GM19025 (cell line): ENCODE measurements at regions not wholly inside any gene's neighbourhood (a gene's known extent, or its start where the extent isn't known, plus 50 kb on each side); places are given as distances from the start of the nearest gene placed in this dataset.

Experiments used
- ATAC-seq: cut with Tn5 transposase; IDR thresholded peaks from one replicate; pipeline ENCODE4 v1.9.1; 2021; ENCODE audit warnings: mild to moderate bottlenecking, low read depth, moderate library complexity; ENCODE audit not compliant: unreplicated experiment

DNA sequence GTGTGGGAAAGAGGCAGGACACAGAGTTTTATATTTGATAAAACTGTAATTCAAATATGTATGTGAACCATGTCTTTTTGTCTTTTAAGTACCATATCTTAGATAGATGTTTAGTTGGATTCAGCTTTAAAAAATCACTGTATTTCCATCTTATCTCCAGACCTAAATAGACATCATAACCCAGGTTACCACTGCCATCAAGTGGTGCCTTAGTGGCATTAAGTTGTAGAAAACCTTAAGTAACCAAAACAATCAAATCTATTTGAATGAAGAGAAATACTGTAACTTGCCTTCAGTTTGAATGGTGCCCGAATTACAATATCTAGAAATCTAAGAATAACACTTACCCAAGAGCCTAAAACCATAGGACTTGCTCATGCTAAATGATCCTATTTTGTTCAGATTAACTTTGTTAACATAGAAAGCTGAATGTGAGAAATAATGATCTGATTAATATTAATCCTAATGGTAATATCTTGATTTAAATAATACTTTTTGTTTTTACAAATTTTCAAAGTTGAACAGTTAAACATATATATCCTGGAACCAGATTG, 92.5 kb upstream of the MAP2 start:
- ATAC-seq, result no peak

DNA sequence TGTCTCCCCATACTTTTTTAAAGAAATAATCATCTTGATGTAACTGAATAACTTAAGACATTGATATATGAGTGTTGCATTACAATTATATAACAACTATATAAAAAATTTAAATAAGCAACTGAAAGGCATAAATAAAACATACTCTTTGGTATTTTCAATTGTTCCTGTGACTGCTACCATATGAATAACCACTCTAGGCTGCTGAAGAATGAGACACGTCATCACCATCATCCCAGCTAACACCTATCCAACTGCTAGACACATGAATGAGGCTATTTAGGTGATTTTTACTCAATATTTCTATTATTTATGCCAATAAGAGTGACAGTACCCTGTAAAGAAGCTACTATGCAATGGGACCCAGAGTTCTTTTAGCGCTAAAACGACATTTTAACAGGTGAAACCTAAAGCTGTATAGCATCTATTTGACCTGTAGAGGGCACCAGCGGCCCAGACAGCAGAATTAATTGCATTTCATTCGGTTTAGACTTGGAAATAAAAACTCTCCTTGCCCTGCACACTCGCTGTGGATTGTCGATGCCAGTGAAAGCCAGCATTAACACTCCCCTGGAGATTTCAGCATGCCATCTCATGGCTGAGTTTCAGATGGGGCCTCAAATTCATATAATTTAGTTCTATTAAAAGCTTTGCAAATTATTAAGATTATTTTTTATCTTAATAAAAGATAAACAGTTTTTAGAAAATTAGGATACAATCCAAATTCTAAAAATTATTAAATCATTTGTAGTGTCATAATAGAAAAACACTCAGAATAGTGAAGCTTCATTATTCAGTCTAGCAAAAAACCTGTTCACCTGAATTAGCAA, 89.4 kb upstream of the MAP2 start:
- ATAC-seq, result no peak

- ATAC-seq, result no peak
Measured at GRCh38 chr2:209340522-209340921, 83.3 kb upstream of the MAP2 start.

DNA sequence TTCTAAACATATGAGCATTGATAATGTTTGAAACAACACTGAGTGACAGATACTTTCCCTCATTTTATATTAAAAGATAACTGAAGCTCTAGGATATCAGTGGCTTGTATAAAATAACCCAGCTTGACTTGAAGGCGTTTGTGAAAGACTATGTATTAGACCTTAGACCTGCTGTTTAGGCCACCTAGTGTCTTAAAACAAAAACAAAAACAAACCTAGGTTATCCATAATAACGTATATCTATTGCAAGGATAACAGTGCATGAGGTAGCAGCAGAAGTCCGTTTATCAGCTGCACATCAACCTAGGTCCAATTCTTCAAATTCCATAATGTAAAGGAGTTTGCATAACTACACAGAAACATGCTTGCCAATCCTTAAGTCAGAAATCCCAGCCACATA, 79.5 kb upstream of the MAP2 start:
- ATAC-seq, result no peak

DNA sequence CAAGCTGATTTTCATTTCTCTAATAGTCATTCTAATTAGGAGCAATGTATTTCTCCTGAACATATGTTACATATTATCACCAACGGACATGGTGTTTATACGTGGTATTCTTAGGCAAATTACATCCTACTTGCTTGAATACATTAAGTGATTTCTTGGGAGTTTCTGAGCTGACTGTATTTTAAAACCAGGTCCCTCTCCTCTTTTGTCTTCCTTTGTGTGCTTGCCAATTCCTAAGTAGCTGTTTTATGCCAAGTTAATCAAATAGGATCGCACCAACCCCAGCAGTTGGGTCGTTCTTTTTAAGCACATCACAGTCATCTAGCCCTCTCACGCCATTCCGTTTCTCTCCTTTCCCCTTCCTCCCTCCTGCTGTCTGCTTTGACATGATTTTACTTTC, 75.4 kb upstream of the MAP2 start:
- ATAC-seq, result no peak

DNA sequence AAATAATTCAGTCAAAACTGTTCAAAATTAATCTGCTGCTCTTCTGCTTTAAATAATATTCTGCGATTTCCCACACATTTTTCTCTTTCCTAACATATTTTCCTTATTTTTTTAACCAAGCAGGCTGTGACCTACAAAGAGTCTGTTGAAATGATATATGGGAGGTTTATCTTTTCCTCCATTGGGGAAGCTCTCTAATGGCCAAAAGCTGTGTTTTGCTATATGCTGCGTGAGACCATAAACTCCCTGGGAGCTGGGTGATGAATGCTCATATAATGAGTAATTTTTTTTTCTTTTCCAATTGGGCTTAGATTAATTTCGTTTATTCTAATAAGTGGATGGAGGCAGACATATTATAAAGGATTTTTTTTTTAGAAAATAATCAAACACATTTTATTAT, 72.2 kb upstream of the MAP2 start:
- no peak for ATAC-seq

DNA sequence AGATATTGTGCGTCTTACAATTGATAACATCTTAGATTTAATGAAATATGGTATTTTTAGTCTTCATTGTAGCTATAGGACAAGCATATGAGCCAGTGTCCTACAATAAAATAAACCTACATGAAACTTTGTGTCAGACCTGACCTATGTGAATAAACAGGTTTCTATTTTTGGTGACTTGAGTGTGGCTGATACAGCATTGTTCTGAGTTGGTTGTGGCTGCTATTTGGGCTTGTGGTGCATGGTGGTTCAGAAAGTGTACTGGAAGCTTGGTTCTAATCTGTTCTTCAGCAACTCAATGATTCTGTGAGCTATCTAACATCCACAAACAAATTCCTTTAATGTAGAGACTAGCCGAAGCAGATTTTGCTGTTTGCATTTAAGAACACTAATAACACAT, 64.9 kb upstream of the MAP2 start:
- no peak for ATAC-seq

DNA sequence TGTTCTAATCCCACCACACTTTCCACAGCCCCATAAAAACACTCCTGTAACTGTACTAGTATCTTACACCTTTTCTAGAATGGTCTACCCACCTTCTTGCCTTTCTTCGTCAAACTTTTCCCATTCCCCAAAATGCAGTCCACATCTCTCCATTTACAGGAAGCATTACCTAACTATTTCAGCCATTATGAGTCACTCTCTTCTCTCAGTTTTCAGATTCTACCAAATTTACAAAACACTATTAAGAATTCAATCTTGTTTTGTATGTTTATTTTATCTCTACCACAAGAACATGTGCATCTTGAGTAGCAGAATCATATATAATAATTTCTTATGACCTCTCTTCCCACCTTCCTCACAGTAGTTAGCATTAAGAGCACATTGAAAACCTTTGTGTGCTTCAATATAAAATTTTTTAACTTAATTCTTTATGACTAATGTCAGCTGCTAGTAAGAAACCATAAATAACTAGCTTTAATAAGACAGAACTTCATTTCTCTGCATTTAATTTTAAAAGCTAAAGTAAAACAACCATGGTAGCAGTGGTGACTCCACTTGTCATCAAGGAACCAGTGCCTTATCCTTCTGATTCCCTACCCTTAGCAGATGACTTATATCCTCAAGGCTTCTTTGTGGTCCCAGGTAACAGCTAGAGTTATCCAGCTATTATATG, 56.6 kb upstream of the MAP2 start:
- no peak for ATAC-seq

- no peak for ATAC-seq
Measured at GRCh38 chr2:209368406-209368805, 55.4 kb upstream of the MAP2 start.

- peak; percentile 57 for ATAC-seq
Measured at GRCh38 chr2:209368914-209369313, 54.9 kb upstream of the MAP2 start.

- ATAC-seq, result no peak
Measured at GRCh38 chr2:209369656-209370055, 54.2 kb upstream of the MAP2 start.

DNA sequence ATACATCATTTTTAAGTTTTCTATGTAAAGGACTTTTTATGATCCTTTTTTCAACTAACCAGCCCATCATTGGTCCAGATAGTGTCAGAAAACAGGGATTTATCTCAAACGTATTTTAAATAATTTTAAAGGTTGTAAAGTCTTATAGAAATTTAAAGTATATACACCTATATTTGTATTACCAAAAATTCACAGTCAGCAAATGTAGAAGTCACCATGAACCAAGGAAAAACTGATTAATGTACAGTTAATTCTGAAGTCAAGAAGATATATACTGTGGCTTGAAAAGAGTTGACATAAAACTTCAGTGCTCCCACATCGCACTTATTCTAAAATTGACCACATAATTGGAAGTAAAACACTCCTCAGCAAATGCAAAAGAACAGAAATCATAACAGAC, 52.4 kb upstream of the MAP2 start:
- ATAC-seq, result no peak
